Upper lobe of left lung (tissue), 4 donors: ENCODE measurements at regions not wholly inside any gene's neighbourhood (a gene's known extent, or its start where the extent isn't known, plus 50 kb on each side); places are given as distances from the start of the nearest gene placed in this dataset.

Experiments
- CTCF ChIP-seq, 6 experiments: fragments of 450-650 bp in 4 of 6; fragments of 200-600 bp in 2 of 6; sonication (generic) in 2 of 6; IDR thresholded peaks; one replicate each; pipeline ENCODE4 v1.5.1; 2016 to 2019; ENCODE audit warnings: antibody characterized with exemption in 6 of 6
- EP300 ChIP-seq, 4 donors: sonication (generic); formaldehyde crosslinking; IDR thresholded peaks; one replicate each; pipeline ENCODE4 v1.5.1; 2017; ENCODE audit warnings: antibody characterized with exemption in 4 of 4, control low read depth in 2 of 4
- POLR2A ChIP-seq, 4 donors: fragments of 450-650 bp; IDR thresholded peaks; one replicate each; pipeline ENCODE4 v1.5.1; 2016 to 2017; ENCODE audit warnings: antibody characterized with exemption in 4 of 4, mild to moderate bottlenecking in 2 of 4
- POLR2AphosphoS5 ChIP-seq, 2 donors: sonication (generic); formaldehyde crosslinking; IDR thresholded peaks; one replicate each; pipeline ENCODE4 v1.5.1; 2017; ENCODE audit warnings: antibody characterized with exemption in 2 of 2

GRCh38 chr3:145088917-145089316 is 1072.1 kb downstream of the PLOD2 start:
- TF ChIP-seq CTCF (IDR thresholded peaks at IDR 0.05): no peak
- no peak for TF ChIP-seq EP300 (IDR thresholded peaks at IDR 0.05)
- no peak for TF ChIP-seq POLR2A (IDR thresholded peaks at IDR 0.05)
- TF ChIP-seq POLR2AphosphoS5 (IDR thresholded peaks at IDR 0.05): no peak
